HG03280 (cell line): ENCODE measurements at regions not wholly inside any gene's neighbourhood (a gene's known extent, or its start where the extent isn't known, plus 50 kb on each side); places are given as distances from the start of the nearest gene placed in this dataset.
"Not testable (repeated sequence)": the region's sequence is repeated elsewhere in the genome, so short reads cannot be mapped to it uniquely, and the experiment has no call there.

Experiments used
- ATAC-seq: cut with Tn5 transposase; IDR thresholded peaks from one replicate; pipeline ENCODE4 v1.9.1; 2021; ENCODE audit warnings: mild to moderate bottlenecking, moderate library complexity; ENCODE audit not compliant: unreplicated experiment

DNA sequence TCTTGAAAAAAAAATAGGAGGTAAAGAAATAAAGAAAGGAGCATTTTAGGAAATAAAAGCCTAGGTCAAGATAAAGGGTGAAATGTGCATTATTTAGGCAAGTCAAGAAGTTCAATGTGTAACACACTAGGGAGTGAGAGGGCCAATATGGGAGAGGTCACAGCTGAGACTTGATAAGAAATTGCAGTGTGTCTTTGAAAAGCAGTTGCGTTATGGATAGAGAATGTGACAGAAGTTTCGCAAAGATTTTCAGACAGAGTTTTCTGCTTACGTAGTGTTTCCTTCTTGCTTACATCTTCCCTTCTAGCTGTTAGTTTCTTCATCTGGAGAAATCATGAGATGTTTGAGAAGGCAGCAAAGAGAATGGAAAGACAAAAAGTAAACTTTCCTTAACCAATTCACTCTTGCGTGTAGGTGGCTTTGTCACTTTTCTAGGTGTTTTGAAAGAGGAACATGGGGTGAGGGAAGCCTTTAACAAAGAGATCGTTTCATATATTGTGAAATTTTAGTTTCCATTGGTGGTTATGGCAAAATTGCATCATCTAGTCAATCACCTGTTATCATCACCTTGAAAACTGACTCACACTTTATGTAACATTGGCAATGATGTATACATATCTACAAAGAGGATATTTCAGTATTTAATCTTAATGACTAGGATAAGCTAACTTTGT is 975.5 kb downstream of the OLFM4 start:
- ATAC-seq = no peak

DNA sequence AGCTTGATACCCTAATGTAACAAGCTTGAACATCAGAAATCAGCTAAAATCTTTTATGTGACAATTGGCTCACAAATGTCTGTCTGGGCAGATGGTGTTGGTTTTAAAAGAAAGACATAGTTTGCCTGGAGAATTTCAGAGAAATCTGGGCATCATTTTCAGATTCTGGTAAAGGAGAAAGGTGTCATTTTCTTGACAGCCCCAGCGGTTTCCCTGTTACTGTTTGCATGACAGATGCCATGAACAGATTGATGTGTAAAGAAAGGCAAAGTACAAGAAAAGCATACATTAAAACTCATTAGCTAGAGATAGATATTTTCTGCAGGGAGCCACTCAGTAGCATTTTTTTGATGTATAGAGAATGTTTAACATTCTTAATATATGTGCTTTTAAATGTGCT is 987.9 kb downstream of the OLFM4 start:
- no peak for ATAC-seq

DNA sequence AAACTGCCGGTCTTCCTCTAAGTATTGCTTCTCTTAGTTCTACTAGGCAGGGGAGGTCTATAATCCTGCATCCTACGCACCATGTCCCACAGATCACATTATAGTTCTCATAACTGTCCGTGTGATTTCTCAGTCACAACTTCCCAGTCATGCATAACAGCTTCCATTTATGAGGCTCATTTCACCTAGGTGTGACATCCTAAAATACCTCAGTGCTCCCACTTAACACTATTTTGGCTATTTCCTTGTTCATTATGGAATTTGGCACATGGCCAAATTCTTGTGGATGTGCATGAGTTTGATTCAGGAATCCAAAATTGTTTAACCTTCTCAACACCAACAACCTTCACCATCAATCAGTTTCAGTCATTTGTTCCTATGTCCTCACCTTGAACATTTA is 989.9 kb downstream of the OLFM4 start:
- ATAC-seq = no peak

DNA sequence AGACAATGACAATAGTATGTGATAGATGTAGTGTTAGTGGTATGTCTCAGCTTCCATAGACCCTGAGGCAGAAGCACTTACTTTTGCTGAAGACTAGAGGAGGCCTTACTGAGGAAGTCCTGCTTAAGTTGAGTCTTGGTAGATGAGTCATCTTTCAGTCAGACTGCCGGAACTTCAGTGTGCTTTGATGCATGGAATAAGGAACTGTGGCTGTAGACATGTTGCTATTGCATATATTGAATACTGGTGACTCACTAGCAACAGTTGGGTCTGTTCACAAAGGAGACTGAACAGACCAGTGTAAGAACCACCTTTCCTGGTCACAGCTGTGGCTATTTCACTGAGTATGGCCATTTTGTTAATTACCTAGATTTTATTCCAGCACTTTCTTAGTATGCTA is 1000.6 kb downstream of the OLFM4 start:
- peak; percentile 98 for ATAC-seq

DNA sequence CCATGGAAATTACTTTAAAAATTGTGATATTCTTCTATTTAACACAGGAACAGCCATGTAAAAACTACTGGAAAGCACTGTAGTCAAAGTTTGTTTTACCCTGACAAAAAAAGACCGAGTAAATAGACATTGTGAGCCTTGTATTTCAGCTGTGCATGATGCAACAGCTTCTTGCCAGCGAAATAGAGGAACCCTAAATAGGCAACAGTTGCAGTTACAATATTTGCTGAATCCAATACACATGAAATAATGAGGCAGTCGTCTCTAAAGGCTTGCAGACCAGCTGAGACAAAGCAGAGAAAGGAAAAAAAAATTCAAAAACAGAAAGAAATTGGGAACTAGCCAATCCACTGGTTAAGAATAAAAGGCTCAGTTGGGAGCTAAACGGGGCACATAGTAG is 1001.1 kb downstream of the OLFM4 start:
- no peak for ATAC-seq

DNA sequence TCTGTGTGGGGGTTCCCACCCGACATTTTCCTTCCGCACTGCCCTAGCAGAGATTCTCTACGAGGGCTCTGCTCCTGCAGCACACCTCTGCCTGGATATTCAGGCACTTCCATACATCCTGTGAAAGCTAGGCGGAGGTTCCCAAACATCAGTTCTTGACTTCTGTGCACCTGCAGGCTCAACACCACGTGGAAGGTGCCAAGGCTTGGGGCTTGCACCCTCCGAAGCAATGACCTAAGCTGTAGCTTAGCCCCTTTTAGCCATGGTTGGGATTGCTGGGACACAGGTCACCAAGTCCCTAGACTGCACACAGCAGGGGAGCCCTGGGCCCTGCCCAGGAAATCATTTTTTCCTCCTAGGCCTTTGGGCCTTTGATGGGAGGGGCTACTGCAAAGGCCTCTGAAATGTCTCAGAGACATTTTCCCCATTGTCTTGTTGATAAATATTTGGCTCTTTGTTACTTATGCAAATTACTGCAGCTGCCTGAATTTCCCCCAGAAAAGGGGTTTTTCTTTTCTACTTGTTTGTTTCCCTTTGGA is 1004.8 kb downstream of the OLFM4 start:
- ATAC-seq = no peak

DNA sequence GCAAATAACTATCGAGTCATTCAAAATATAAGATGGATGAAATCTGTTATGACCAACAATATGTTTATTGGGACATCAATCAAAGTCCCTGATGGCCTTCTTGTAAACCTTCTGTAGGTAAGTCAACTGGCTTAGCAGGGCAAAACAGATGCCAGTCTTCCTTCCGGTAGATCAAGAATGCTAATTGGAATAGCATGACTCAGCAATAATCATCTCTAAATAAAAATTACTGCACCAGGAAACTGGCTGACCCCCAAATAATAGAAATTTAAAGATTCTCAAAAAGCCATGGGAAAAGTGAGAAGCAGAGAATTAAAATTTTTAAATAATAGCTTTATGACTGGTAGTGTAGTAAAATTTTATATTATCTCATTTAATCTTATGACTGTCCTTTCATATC is 1005.4 kb downstream of the OLFM4 start:
- no peak for ATAC-seq

DNA sequence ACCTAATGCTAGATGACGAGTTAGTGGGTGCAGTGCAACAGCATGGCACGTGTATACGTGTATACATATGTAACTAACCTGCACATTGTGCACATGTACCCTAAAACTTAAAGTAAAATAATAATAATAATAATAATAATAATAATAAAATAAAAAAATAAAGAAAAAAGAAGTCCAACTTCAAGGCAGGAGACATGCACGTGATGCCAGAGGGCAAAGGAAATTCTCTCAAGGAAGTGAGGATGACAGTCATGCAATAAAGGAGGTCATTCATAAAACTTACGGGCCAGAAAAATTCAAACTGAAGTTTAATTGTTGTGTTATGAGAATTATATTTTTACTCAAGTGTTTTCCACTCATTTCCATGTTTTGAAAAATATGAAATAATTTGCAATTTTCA is 1028.8 kb downstream of the OLFM4 start:
- ATAC-seq = not testable (repeated sequence)

DNA sequence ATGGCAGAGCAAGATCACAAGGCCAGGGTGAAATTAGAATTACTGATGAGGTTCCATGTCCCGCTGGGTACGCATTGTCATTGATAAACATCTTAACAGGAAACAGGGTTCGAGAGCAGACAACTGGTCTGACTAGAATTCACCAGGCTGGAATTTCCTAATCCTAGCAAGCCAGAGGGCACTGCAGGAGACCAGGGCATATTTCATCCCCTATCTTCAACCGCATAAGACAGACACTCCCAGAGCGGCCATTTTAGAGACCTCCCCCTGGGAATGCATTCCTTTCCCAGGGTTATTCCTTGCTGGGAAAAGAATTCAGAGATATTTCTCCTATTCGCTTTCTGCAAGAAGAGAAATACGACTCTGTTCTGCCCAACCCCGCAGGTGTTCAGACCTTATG is 1041.3 kb downstream of the OLFM4 start:
- ATAC-seq = not testable (repeated sequence)

DNA sequence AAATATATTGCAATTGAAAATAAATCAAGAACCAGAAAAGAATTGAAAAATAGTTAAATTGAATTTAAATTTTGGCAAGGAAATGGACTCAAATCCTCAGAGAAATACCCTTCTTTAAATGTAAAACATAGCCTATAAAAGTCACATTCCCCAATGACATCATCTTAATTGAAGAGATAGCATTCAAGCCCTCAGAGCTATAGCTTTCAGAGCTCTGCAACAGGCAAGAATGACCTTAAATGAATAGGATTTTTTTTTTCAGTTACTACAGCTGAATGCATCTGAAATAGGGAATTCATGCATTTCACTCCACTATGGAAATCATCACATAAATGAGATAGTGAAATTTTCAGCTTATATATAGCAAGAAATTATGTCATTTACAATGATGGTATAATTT is 1049.0 kb downstream of the OLFM4 start:
- ATAC-seq = no peak

DNA sequence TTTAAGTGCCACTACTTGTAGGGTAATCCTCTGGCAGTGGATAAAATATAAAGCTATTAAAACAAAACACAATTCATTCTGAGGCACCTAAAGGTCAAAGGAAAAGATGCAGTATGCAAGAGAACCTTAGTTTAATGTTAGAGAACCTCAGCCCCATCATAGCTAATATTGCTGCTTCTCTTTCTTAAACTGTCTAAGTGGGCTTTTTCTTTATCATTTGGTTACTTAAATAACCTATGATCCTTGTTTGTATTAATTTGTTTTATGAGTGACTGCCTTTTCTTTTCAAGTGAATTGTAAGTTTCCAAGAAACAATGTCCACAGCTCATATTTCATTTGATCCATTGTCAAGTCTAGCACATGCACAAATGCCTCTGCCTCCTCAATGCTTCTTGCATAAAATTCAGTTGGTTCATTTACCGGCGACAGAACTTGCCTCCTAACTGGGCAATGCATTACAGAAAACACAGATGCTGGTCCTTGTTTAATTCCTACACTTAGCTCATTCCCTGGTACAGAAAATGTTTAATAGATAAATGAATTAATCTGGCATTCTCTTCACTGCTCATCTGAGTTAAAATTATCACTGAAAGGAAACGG is 1049.8 kb downstream of the OLFM4 start:
- ATAC-seq = no peak

DNA sequence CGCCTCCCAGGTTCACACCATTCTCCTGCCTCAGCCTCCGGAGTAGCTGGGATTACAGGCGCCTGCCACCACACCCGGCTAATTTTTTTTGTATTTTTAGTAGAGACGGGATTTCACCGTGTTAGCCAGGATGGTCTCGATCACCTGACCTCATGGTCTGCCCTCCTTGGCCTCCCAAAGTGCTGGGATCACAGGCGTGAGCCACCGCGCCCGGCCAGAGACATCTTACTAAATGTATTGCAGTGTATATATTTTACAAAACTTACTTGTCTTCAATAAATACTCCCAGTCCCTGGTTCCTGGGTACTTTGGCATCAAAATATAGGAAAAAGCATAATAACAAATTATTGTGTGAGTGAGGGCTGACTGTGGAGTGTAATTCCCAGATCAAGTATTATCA is 1053.7 kb downstream of the OLFM4 start:
- ATAC-seq = not testable (repeated sequence)

DNA sequence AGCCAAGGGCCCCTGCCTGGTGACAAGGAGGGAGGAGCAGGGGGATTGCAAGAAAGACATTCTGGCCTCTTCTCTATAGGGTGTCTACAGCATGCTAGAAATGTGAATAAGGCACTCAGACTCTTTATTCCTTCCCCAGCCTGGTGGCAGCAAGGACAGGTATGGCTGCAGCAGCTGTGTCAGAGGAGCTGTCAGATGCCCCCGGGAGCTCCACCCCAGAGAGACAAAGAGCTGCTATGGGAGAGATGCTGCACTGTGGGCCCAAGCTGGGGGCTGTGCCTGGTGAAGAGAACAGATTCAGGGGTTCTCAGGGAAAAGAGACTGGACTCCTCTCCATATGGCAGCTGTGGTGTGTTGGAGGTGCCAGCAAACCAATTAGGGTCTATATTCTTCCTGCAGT is 1063.3 kb downstream of the OLFM4 start:
- no peak for ATAC-seq

DNA sequence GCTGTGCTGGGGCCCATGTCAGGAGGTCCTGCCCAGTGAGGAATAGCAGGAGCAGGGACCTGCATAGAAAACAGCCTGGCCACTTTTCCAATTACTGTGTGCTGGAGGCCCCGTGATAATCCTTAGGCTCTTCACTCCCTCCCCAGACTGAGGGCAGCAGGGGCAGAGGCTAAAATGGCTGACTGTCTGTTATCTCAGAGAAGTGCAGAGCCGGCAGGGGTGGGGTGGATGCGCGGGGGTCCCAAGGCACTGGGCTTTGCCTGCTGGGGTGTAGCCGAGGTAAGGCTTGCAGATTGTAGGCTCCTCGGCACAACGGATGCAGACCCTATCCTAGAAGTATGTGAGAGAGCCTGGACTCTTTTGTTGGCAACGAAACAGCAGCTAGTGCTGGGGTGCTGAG is 1064.1 kb downstream of the OLFM4 start:
- ATAC-seq = no peak

DNA sequence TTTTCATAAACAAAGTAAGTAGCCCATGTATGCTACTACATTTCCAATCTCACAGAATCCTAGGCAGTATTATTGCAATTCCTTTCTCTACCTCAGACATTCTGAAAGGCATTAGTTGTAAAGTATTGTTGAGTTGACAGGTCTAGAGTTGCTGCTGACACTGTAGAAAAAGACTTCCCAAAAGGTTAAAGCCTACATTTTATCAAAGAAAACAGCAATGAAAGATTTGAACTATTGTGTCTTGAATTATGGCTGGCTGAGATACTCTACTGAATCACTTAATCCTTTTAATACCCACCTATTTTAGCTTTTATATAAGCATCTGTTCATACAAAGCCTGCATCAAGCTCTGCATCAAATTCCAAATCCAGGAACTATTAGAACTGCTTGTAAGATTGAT is 1082.0 kb downstream of the OLFM4 start:
- no peak for ATAC-seq

DNA sequence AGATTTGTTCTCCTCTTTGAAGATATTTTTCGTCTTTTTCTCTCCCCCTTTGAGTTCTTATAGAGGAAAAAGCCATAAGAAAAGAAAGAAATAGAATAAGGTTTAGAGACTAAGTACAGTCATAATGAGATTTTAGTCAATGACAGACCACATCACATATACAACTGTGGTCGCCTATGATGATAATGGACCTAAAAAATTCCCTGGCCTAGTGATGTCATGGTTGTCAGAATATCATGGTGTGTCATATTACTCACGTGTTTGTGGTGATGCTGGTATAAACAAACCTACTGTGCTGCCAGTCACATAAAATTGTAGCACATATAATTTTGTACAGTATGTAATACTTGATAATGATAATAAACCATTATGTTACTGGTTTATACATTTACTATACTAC is 1096.1 kb downstream of the OLFM4 start:
- ATAC-seq = no peak

DNA sequence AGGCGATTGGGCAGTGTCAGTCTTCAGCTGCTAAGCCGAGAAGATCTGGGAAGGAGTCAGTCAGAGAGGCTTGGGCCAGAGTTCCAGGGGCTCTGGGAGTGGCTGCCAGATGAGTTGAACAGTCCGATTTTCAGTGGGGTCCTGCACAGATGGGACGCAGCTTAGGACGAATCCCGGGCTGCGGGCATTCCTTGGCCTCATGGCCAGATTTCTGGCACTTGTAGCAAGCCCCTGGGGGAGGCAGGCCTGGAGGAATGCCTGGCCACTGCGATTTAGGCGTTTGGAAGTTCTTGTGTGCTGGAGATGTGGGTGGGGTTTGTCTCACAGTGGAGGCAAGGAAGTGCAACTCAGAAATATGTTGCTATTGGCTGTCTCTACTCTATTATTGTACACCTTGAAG is 1102.3 kb downstream of the OLFM4 start:
- ATAC-seq = not testable (repeated sequence)

DNA sequence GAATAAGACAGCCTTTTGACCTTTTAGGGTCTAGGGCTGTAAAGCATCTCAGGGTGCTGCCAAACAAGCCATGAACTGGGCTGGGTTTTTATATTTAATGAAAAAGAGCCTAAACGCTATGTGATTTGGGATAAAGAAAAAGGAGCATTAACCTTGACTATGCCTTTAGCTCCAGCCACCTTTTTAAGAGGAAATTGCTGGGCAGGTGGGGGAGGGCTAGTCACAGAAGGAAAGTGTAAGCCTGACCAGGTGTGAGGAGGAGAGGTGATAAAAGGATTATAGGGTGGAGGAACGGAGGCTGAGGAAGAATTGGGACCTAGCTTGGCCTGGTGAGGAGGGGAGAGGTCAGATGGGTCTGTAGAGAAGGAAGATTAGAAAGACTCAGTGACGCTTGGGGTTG is 1102.8 kb downstream of the OLFM4 start:
- ATAC-seq = not testable (repeated sequence)

DNA sequence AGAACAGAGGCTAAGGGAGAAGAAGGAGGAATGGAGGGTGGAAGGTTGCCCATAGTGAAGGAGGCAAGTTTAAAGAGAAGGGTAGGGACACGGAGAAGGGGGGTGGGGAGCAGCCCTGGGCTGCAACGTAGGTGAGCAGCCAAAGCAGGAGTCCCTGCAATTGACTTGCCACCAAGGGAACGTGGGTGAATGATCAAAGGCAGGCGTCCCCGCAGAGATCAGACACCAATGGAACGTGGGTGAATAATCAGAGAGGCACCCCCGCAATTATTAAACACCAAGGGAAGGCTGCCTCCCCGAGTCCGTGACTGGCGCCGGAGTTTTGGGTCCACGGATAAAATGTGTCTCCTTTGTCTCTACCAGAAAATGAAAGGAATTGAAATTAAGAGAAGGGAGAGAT is 1103.5 kb downstream of the OLFM4 start:
- not testable (repeated sequence) for ATAC-seq

DNA sequence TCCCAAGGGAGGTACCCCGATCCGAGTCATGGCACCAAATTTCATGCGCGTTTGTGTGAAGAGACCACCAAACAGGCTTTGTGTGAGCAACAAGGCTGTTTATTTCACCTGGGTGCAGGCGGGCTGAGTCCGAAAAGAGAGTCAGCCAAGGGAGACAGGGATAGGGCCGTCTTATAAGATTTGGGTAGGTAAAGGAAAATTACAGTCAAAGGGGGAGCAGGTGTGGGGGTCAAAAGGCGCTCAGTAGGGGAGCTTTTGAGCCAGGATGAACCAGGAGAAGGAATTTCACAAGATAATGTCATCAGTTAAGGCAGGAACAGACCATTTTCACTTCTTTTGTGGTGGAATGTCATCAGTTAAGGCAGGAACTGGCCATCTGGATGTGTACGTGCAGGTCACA is 1104.1 kb downstream of the OLFM4 start:
- ATAC-seq = not testable (repeated sequence)

DNA sequence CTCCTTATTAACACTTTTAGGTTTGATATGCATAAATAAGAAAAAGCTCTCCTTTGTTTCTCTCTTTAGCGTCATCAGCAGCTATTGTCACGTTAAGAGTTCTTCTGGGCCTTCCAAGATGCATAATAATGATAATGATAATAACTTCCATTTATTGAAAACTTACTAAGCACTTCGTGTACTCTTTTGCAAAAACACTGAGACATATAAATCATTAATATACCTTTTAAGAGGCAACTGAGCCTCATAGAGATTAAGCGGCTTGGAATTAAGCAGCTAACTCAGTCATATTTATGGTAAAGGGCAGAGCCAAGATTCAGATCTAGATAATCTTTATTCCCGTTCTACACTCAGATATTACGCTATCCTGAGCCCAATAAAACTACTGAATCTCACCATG is 1105.1 kb downstream of the OLFM4 start:
- ATAC-seq = no peak

DNA sequence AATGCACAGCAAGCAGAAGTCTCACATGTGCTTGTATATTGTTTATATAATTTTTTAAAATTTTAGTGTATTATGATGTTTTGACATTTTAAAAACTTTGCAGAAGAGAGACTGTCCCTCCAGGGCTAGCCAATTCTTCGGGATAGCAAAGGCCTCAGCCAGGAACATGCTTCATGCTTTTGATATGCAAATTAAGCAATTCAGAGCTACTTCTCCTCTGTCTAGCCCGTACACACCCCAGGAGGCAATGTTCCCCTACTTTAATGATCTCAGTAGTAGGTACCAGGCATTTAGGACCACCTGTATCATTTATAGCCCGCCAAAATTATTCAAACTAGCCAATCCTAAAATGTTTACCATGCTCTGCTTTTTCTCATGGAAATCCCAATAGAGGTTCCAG is 1116.2 kb downstream of the OLFM4 start:
- ATAC-seq = no peak

DNA sequence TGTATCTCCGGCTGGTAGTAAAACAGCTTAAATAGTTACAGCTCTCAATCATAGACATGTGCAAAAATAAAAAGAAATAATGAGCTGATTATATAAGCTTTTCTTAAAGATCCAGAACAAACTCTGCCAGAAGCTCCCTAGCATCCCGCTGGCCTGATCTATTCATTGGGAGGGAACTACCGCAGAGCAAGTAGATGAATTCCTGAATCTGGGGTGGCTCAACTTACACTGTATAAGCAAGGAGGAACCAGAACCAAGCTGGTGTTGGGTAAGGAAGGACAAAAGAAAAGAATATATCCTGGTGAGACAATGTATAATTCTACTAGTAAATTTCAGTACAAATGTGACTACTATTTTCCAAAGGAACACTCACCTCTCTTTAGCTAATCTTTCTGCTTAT is 1122.2 kb downstream of the OLFM4 start:
- no peak for ATAC-seq
